ENCODE measurements at regions not wholly inside any gene's neighbourhood (a gene's known extent, or its start where the extent isn't known, plus 50 kb on each side); places are given as distances from the start of the nearest gene placed in this dataset.
A peak's percentile ranks its signal among the peaks of the same experiment; 100 is the strongest.

- POLR2A ChIA-PET = no interaction called here
- Mint-ChIP-seq H3K27me3 (ENCODE audit: insufficient read depth, unreplicated experiment) (no peaks in the 10 kb centered on the region), H3K9me3 (ENCODE audit: unreplicated experiment) (no peaks in the 10 kb centered on the region), H3K27ac (ENCODE audit: unreplicated experiment) (no peak overlapping the region), H3K4me1 (ENCODE audit: low read depth, unreplicated experiment) (peaks cover 10% of the 10 kb centered on the region), H3K36me3 (ENCODE audit: insufficient read depth, unreplicated experiment) (no peaks in the 10 kb centered on the region), H3K4me3 (ENCODE audit: unreplicated experiment) (no peak overlapping the region)
- H3K27me3 ChIP-seq (replicated peaks; ENCODE audit: control insufficient read depth, insufficient read depth, low read length) = no peaks in the 10 kb centered on the region
- H3K9me3 ChIP-seq = no peaks in the 10 kb centered on the region
- H3K36me3 ChIP-seq (ENCODE audit: control insufficient read depth, insufficient read depth, low read length) = no peaks in the 10 kb centered on the region
- peaks cover 20% of the 10 kb centered on the region for H3K4me1 ChIP-seq
- H3K4me3 ChIP-seq (ENCODE audit: low read depth, low read length) = no peak overlapping the region
- no peak for TF ChIP-seq CTCF (IDR thresholded peaks at IDR 0.05; ENCODE audit: insufficient read depth in 1 of 2, low read depth in 1 of 2, low read length in 1 of 2, severe bottlenecking in 1 of 2, unreplicated experiment in 1 of 2)
- no peak for DNase-seq
- intact Hi-C loops (cut with micrococcal nuclease; ENCODE audit: unreplicated experiment) = no loop called here
- BruUV-seq (replicated peaks) = no TSS peak
- CTCF ChIA-PET = no interaction called here
Observed at GRCh38 chr2:177320596-177320995, 56.1 kb upstream of the NFE2L2 start.

GRCh38 chr2:177322801-177323261, 58.3 kb upstream of the NFE2L2 start:
- Mint-ChIP-seq H3K27me3 (ENCODE audit: insufficient read depth, unreplicated experiment) (no peaks in the 10 kb centered on the region), H3K36me3 (ENCODE audit: insufficient read depth, unreplicated experiment) (no peaks in the 10 kb centered on the region), H3K4me1 (ENCODE audit: low read depth, unreplicated experiment) (peaks cover 10% of the 10 kb centered on the region), H3K4me3 (ENCODE audit: unreplicated experiment) (no peak overlapping the region), H3K9me3 (ENCODE audit: unreplicated experiment) (no peaks in the 10 kb centered on the region), H3K27ac (ENCODE audit: unreplicated experiment) (no peak overlapping the region)
- peak in 1 of 2 experiments; percentile 48 for DNase-seq
- no peak for TF ChIP-seq CTCF (IDR thresholded peaks at IDR 0.05; ENCODE audit: insufficient read depth in 1 of 2, low read depth in 1 of 2, low read length in 1 of 2, severe bottlenecking in 1 of 2, unreplicated experiment in 1 of 2)
- H3K27me3 ChIP-seq (replicated peaks; ENCODE audit: control insufficient read depth, insufficient read depth, low read length) = no peaks in the 10 kb centered on the region
- H3K4me1 ChIP-seq = peaks cover 40% of the 10 kb centered on the region
- H3K9me3 ChIP-seq = no peaks in the 10 kb centered on the region
- ChIA-PET CTCF (no interaction called here), POLR2A (no interaction called here)
- no peak overlapping the region for H3K4me3 ChIP-seq (ENCODE audit: low read depth, low read length)
- no TSS peak for BruUV-seq (replicated peaks)
- intact Hi-C loops (cut with micrococcal nuclease; ENCODE audit: unreplicated experiment) = no loop called here
- no peaks in the 10 kb centered on the region for H3K36me3 ChIP-seq (ENCODE audit: control insufficient read depth, insufficient read depth, low read length)

- ChIA-PET CTCF (interaction anchor here (0.6 kb wide), 1 partner anchor 176 kb away, joined by 8 read pairs; no protein-coding TSS in a partner anchor), POLR2A (interaction anchor here (0.6 kb wide), 1 partner anchor 59 kb away, joined by 3 read pairs; no protein-coding TSS in a partner anchor)
- H3K4me1 ChIP-seq = peaks cover 56% of the 10 kb centered on the region
- Mint-ChIP-seq H3K27ac (ENCODE audit: unreplicated experiment) (no peak overlapping the region), H3K4me3 (ENCODE audit: unreplicated experiment) (no peak overlapping the region), H3K9me3 (ENCODE audit: unreplicated experiment) (no peaks in the 10 kb centered on the region), H3K36me3 (ENCODE audit: insufficient read depth, unreplicated experiment) (no peaks in the 10 kb centered on the region), H3K4me1 (ENCODE audit: low read depth, unreplicated experiment) (peaks cover 16% of the 10 kb centered on the region), H3K27me3 (ENCODE audit: insufficient read depth, unreplicated experiment) (no peaks in the 10 kb centered on the region)
- no TSS peak for BruUV-seq (replicated peaks)
- H3K9me3 ChIP-seq = no peaks in the 10 kb centered on the region
- no peaks in the 10 kb centered on the region for H3K27me3 ChIP-seq (replicated peaks; ENCODE audit: control insufficient read depth, insufficient read depth, low read length)
- DNase-seq = no peak
- no peaks in the 10 kb centered on the region for H3K36me3 ChIP-seq (ENCODE audit: control insufficient read depth, insufficient read depth, low read length)
- no peak for TF ChIP-seq CTCF (IDR thresholded peaks at IDR 0.05; ENCODE audit: insufficient read depth in 1 of 2, low read depth in 1 of 2, low read length in 1 of 2, severe bottlenecking in 1 of 2, unreplicated experiment in 1 of 2)
- intact Hi-C loops (cut with micrococcal nuclease; ENCODE audit: unreplicated experiment) = no loop called here
- H3K4me3 ChIP-seq (ENCODE audit: low read depth, low read length) = no peak overlapping the region
Observed at GRCh38 chr2:177324797-177325196, 60.3 kb upstream of the NFE2L2 start.
